Prostate gland (tissue), 2 donors: ENCODE measurements at regions not wholly inside any gene's neighbourhood (a gene's known extent, or its start where the extent isn't known, plus 50 kb on each side); places are given as distances from the start of the nearest gene placed in this dataset.

Experiments used
- CTCF ChIP-seq, 4 experiments: fragments of 200-600 bp in 2 of 4; fragments of 450-650 bp in 2 of 4; sonication (generic) in 2 of 4; IDR thresholded peaks; 1 replicate in 3 of 4; 2 replicates in 1 of 4; pipeline ENCODE4 v1.5.1; 2016 to 2019; ENCODE audit warnings: antibody characterized with exemption in 4 of 4, mild to moderate bottlenecking in 2 of 4, moderate library complexity in 2 of 4
- POLR2A ChIP-seq: fragments of 450-650 bp; IDR thresholded peaks from one replicate; pipeline ENCODE4 v1.6.1; 2016; ENCODE audit warnings: antibody characterized with exemption, mild to moderate bottlenecking
- POLR2AphosphoS5 ChIP-seq: sonication (generic); formaldehyde crosslinking; IDR thresholded peaks from one replicate; pipeline ENCODE4 v1.6.1; 2017; ENCODE audit warnings: antibody characterized with exemption

GRCh38 chr2:7108792-7109532 is 191.8 kb downstream of the RNF144A start:
- TF ChIP-seq POLR2AphosphoS5 (no peak), CTCF (IDR thresholded peaks at IDR 0.05) (no peak), POLR2A (no peak)
